HT-29 (cell line): ENCODE measurements at regions not wholly inside any gene's neighbourhood (a gene's known extent, or its start where the extent isn't known, plus 50 kb on each side); places are given as distances from the start of the nearest gene placed in this dataset.
"Not testable (repeated sequence)": the region's sequence is repeated elsewhere in the genome, so short reads cannot be mapped to it uniquely, and the experiment has no call there.

ENCODE experiments used
- DNase-seq: peaks from one replicate; pipeline ENCODE4 v3.0.0-alpha.2; 2015; ENCODE audit warnings: low spot score

- DNase-seq = not testable (repeated sequence)
Observed at GRCh38 chr10:55899472-55900147, 461.4 kb downstream of the ZWINT start.

DNA sequence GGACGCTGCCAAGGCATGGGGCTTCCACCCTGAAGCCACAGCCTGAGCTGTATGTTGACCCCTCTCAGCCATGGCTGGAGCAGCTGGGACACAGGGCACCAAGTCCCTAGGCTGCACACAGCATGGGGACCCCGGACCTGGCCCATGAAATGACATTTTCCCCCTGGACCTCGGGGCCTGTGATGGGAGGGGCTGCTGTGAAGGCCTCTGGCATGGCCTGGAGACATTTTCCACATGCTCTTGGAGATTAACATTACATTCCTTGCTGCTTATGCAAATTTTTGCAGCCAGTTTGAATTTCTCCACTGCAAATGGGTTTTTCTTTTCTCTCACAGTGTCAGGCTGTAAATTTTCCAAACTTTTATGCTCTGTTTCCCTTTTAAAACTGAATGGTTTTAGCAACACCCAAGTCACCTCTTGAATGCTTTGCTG is 463.6 kb downstream of the ZWINT start:
- DNase-seq = no peak

DNA sequence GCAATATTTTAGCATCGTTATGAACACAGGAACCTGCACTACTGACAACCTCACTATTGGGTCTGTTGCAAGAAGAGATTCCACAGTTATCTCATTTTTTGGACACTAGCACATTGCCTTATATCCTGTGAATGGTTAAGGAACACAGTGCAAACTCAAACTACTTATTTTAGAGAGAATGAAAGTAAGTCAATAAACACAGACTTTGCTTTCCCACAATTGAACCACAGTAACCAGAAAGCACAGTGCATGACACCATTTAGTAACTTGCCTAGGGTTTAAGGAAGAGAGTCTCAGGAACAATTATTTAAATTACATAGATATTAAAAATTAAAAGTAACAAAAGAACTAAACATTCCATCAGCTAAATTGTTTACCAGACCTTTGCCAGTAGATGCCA is 468.8 kb downstream of the ZWINT start:
- DNase-seq = no peak

DNA sequence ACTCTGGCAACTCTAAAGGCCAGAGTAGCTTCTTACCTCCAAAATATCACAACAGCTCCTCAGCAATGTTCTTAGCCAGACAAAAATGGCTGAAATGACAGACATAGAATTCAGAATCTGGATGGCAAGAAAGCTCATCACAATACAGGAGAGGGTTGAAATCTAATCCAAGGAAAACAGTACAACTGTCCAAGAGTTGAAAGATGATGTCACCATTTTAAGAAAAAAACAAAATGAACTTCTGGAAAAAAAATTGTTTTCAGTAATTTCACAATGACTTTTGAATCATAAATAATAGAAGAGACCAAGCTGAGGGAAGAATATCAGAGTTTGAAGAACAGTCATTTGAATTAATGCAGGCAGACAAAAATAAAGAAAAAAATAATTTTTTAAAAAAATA is 479.5 kb downstream of the ZWINT start:
- DNase-seq = no peak

DNA sequence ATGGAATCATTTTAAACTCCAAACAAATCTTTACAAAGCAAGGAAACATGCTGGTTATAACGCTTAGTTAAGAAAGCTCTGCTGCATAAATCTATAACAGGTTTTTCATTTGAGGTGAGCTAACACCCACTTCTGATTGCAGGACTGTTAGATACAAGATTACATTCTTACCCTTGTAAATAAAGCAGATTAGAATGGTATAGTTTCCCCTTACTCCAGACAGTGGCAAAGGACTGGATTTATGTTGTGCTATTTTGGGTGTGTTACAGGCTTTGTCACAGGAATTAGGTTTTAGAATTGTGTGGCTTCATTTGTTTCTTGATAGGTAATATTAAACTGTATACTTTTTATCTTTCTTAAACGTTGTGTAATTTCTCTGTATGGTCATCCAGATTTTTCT is 487.6 kb downstream of the ZWINT start:
- no peak for DNase-seq

DNA sequence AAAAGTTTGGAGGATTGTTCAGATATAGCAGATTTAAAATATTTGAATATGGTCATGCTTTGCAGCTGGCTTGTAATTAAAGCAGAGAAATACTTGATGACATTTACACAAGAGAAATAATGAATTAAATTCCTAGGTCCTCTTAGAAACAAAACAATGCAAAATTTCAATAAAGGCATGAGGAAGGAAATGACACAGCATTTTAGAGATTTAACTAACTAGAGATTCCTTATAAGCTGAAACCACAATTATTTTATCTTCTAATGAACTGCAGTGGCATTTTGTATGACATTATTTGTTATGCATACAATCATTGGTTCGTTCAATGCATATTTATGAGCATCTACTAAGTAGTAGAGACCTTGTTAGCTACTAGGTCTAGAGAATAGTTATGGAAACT is 490.9 kb downstream of the ZWINT start:
- no peak for DNase-seq

DNA sequence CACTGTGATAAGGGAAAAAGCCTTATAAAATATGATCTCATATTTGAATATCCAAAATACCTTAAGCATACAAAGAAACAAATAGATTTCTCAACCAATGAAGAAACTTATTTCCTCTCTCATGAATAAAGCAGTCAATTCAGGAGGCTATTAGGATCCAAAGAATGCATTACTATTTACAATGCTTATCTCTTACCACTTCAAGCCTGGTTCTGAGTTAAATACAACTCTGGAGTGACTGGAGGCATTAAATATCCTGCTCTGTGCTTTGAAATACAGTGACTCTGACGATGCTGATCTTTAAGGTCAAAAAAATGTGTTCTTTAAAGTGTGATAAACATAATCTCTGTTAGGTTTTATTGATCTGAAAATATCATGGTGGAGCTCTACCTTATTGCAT is 493.2 kb downstream of the ZWINT start:
- no peak for DNase-seq

DNA sequence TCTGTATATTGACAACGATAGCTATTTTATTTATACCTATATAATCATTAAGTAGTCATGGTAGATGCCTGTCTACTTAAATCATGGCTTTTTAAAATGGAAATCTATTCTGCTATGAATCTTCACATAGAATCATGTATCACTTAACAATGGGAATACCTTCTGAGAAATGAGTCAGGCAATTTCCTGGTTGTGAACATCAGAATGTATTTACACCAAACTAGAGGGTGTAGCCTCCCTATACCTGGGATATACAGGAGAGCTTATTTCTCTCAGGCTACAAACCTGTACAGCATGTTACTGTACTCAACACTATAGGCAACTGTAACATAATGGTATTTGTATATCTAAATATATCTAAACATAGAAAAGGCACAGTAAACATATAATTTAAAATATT is 502.3 kb downstream of the ZWINT start:
- no peak for DNase-seq

GRCh38 chr10:55852900-55853299 is 508.2 kb downstream of the ZWINT start:
- no peak for DNase-seq

DNA sequence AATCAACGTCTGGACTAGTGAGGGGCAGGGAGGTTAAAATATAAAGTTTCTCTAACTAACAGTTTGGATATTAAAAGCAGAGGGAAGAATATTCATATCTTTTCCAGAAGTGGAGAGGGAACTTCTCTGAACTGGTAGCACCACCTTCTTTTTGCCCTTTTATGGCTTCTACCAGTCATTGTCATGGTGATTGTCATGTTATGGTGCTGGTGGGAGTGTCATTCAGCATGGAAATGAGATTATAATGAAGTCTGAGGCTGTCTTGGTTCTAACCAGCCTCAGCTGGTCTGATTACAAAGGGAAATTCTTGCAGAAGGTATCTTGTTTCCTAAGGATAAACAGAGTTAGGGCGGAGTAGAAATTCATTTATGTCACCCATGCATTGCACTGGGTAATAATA is 523.8 kb downstream of the ZWINT start:
- DNase-seq = no peak

DNA sequence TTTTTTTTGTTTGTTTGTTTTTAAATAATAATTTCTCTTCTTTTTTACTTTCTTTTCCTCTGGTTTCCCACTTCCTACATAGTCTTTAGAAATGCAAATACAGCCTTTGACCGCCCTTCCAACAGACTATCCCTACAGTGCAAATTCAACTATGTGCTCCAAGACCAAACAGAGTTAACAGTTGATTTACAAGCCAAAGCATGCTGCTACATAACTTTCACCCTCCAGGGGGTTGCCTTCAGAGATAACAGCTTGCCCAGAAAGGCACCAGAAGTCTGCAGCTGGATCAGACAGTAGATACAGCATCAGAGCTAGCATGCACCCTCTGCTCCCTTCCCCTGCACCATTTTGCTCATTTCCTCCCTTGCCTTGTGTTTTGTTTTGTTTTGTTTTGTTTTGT is 539.0 kb downstream of the ZWINT start:
- DNase-seq = no peak

- no peak for DNase-seq
Observed at GRCh38 chr10:55820478-55820877, 540.6 kb downstream of the ZWINT start.

DNA sequence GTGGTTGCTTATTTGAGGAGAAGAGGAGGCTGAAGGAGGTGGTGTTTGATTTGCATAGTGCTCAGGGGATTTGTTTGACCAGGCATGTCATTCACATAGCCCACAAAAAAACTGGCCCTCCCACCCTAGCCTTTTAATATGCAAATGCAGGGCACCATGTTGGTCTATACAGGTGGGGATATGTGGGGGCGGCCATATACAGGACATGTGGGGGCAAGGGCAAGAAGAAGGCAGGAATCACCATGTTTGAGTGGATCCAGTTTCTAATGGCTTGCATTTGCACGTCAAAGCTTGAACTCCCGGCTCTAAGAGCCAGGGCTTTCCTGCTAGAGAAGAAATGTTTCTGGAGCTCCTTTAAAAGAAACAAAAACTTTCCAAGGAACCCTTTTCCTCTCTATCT is 541.0 kb downstream of the ZWINT start:
- no peak for DNase-seq

DNA sequence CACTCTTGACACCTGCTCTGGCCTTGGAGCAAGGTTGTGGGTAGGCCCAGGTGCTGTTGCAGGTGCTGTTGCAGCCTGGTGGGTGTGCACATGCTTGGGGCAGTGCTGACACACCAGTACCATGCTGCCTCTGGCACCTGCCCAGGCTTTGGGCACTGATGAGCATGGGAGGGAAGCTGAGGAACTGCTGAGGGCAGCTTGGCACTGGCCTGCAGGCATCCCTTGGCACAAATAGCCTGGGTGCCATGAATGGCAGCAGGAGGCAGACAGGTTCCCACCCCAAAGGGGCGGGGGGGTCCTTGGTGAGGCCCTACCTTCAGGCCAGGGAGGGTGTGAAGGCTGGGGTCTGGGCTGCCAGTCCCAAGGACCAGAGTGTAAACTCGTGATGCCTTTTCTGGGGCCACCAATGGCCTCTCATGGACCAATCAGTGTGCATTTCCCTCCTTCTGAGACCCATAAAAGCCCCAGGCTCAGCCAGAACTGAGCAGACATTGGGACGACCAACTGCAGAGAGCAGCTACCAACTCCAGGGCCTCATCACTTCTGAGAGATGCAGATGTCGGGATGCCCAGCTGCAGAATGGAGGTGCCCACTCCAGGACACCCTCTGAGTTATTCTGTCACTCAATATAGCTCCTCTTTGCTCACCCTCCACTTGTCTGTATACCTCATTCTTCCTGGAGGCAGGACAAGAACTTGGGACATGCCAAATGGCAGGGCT is 547.4 kb downstream of the ZWINT start:
- no peak for DNase-seq

DNA sequence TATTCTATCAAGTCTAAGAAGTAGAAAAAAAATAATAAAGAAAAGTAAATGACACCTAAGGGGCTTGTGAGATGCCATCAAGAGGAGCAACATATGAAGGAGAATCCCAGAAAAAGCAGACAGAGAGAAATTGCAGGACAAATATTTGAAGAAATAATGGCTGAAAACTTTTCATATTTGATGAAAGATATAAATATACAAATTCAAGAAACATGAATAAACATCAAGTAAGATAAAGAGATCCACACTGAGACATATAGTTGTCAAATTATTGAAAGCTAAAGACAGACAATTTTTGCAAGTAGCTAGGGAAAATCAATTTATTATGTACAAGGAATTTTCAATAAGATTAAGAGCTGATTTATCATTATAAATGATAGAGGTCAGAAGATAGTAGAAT is 558.0 kb downstream of the ZWINT start:
- DNase-seq = no peak

GRCh38 chr10:55801353-55801661 is 559.8 kb downstream of the ZWINT start:
- DNase-seq = no peak

DNA sequence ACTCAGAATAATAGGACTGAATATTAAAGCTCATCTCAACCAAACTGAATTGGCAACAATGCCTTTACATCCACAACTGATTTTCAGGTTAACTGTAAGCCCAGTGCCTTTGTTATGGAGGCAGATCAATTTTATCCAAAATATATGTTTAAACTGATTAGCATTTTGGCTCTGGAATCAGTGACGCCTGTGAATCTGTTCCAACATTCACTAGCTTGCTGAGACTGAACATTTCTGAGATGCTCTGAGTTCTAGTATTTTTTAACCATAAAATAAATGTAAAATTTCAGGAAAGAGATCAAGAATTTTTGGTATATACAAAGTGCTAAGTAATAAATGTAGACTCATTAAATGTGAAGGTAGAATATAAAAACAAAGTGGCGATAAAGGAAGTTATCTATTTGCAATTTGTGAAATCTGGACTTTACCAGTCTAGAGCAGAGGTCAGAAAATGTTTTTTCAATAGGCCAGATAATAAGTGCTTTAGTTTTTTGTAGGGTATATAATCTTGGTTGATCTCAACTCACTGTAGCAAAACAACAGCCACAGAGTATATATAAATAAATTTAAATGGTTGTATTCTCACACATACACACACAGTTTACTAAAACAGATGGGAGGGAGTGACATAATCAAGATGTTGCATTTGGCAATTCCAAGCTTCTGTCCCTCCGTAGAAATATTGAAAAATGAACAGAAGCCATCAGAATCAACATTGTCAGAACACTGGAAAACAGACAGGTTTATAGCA is 560.3 kb downstream of the ZWINT start:
- DNase-seq = no peak

DNA sequence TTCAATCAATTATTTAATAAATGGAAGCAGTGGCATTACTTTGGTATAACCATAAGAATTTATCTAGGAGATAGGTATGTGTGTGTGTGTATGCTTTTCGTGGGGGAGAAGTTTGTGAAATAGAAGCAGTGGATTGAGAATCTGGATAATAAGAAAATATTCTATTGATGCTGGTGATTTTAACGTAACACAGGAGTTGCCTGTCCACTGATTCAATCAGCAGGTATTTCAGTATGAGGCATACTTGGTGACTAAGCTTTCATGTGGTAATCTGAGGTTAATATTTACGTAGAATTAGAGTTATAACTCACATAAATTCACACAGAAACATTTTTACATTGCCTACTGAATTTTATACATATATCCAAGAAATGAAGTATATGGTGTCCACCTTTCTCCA is 568.0 kb downstream of the ZWINT start:
- DNase-seq = no peak

DNA sequence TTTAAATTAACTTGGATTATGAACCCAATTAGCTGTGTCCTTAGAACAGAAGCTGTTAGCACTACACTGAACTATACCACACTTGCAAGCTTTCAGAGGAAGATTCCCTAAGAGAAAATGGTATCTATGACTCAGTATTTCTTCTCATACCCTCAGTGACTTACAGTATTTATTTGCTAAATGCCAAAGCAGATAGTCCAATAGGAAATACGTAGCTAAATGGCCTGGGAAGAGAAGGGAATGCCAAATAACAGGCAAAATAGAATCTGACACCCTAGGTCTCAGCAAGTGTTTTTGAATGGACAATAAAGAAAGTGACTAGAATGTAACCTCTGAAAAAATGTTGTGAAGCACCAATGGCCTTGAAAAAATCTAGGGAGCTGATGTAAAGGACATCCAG is 570.8 kb downstream of the ZWINT start:
- not testable (repeated sequence) for DNase-seq

- DNase-seq = no peak
Observed at GRCh38 chr10:55786461-55787050, 574.5 kb downstream of the ZWINT start.

DNA sequence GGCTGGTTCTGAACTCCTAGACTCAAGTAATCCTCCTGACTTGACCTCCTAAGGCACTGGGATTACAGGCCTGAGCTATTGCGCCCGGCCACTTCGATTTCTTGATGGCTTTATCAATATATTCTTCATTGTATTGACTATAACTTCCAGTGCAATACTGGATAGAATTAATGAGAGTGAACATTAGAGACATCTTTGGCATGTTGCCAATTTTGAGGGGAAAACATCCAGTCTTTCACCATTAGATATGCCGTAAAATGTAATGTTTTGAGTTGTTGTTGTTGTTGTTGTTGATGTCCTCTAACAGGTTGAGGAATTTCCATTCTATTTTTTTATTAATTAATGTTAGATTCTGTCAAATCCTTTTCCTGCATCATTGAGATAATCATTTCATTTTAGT is 578.9 kb downstream of the ZWINT start:
- DNase-seq = no peak

DNA sequence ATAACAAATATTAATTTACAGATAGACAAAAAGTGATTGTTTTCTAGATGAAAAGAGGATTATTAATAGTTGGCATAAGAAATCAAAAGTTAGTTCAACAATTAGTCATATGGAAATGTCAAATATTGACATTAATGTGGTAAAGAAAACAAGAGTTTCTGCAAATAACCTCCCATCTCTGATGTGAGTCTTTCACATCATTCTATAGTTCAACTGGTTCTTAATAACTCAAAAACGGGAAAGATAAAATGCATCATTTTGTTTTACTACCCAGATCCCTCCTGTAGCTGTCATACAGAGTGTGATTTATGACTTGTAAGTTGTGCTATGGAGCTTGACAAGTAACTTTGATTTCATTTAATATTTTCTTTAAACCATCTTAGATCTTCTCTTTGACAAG is 594.8 kb downstream of the ZWINT start:
- no peak for DNase-seq

GRCh38 chr10:55750458-55750857 is 610.6 kb downstream of the ZWINT start:
- no peak for DNase-seq
